ENCODE measurements at regions not wholly inside any gene's neighbourhood (a gene's known extent, or its start where the extent isn't known, plus 50 kb on each side); places are given as distances from the start of the nearest gene placed in this dataset.

- H2AFZ ChIP-seq (ENCODE audit: low read depth, low read length): no peak overlapping the region
- TF ChIP-seq CTCF (IDR thresholded peaks at IDR 0.05; ENCODE audit: borderline replicate concordance, extremely low read depth, low read length, poor library complexity, severe bottlenecking) (no peak), EZH2 (IDR thresholded peaks at IDR 0.05; ENCODE audit: borderline replicate concordance, low read depth, low read length, severe bottlenecking) (no peak)
Observed at GRCh38 chr6:78618970-78619369, 248.4 kb upstream of the IRAK1BP1 start.

GRCh38 chr6:78623554-78623953, 243.8 kb upstream of the IRAK1BP1 start:
- Histone ChIP-seq H3K9ac (ENCODE audit: low read depth, low read length) (no peak overlapping the region), H4K20me1 (ENCODE audit: insufficient read depth, low read length) (no peaks in the 10 kb centered on the region), H3K27ac (ENCODE audit: low read length) (no peak overlapping the region), H3K4me2 (ENCODE audit: insufficient read depth, low read length) (no peak overlapping the region), H3K36me3 (ENCODE audit: insufficient read depth, low read length) (no peaks in the 10 kb centered on the region), H3K4me1 (ENCODE audit: insufficient read depth, low read length) (no peaks in the 10 kb centered on the region), H2AFZ (ENCODE audit: low read depth, low read length) (no peak overlapping the region), H3K9me3 (ENCODE audit: insufficient read depth, low read length, severe bottlenecking) (no peaks in the 10 kb centered on the region), H3K4me3 (ENCODE audit: low read depth in 1 of 2, low read length in 2 of 2) (no peak overlapping the region), H3K79me2 (ENCODE audit: insufficient read depth, low read length) (no peaks in the 10 kb centered on the region), H3K27me3 (ENCODE audit: insufficient read depth, low read length, poor library complexity) (no peaks in the 10 kb centered on the region)
- TF ChIP-seq CTCF (IDR thresholded peaks at IDR 0.05; ENCODE audit: borderline replicate concordance, extremely low read depth, low read length, poor library complexity, severe bottlenecking) (no peak), EZH2 (IDR thresholded peaks at IDR 0.05; ENCODE audit: borderline replicate concordance, low read depth, low read length, severe bottlenecking) (no peak)
- DNase-seq (no peak), ATAC-seq (ENCODE audit: insufficient read depth, low read depth) (no peak)

More at GRCh38 chr6:78618970-78619369, 248.4 kb upstream of the IRAK1BP1 start:
- Histone ChIP-seq H4K20me1 (ENCODE audit: insufficient read depth, low read length) (no peaks in the 10 kb centered on the region), H3K4me1 (ENCODE audit: insufficient read depth, low read length) (no peaks in the 10 kb centered on the region), H3K36me3 (ENCODE audit: insufficient read depth, low read length) (no peaks in the 10 kb centered on the region), H3K9ac (ENCODE audit: low read depth, low read length) (no peak overlapping the region), H3K27me3 (ENCODE audit: insufficient read depth, low read length, poor library complexity) (no peaks in the 10 kb centered on the region), H3K9me3 (ENCODE audit: insufficient read depth, low read length, severe bottlenecking) (no peaks in the 10 kb centered on the region), H3K27ac (ENCODE audit: low read length) (no peak overlapping the region), H3K79me2 (ENCODE audit: insufficient read depth, low read length) (no peaks in the 10 kb centered on the region), H3K4me2 (ENCODE audit: insufficient read depth, low read length) (no peak overlapping the region), H3K4me3 (ENCODE audit: low read depth in 1 of 2, low read length in 2 of 2) (no peak overlapping the region)
- DNase-seq (no peak), ATAC-seq (ENCODE audit: insufficient read depth, low read depth) (no peak)

DNA sequence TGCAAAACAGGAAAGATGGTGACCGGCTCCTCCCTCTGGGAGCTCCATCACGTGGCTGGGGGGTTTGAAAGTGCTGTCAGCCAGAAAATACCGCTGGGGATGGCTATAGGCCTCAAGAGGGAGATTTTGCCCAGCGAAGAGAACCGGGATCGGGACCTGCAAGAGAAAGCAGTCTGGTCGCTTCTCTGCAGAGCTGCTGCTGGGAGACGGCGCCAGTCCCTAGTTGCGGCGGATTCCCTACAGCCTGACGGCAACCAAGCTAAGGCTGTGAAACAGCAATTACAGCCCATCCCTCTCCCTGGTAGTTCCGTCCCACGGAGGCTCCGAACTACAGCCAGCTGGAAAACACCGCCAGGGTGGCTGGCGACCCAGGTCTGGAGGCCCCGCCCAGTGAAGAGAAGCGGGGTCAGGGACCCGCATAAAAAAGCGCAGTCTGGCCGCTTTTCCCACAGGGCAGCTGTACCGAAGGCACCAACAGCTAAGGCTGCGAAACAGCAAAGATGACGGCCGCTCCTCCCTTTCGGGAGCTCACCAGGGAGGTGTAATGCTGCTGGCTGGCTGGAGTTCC, 238.1 kb upstream of the IRAK1BP1 start:
- Histone ChIP-seq H3K4me3 (ENCODE audit: low read depth in 1 of 2, low read length in 2 of 2) (no peak overlapping the region), H3K27me3 (ENCODE audit: insufficient read depth, low read length, poor library complexity) (no peaks in the 10 kb centered on the region), H3K9me3 (ENCODE audit: insufficient read depth, low read length, severe bottlenecking) (peaks cover 5% of the 10 kb centered on the region), H3K36me3 (ENCODE audit: insufficient read depth, low read length) (no peaks in the 10 kb centered on the region), H3K4me1 (ENCODE audit: insufficient read depth, low read length) (no peaks in the 10 kb centered on the region), H3K4me2 (ENCODE audit: insufficient read depth, low read length) (no peak overlapping the region), H2AFZ (ENCODE audit: low read depth, low read length) (no peak overlapping the region), H3K9ac (ENCODE audit: low read depth, low read length) (no peak overlapping the region), H3K27ac (ENCODE audit: low read length) (no peak overlapping the region), H4K20me1 (ENCODE audit: insufficient read depth, low read length) (no peaks in the 10 kb centered on the region), H3K79me2 (ENCODE audit: insufficient read depth, low read length) (no peaks in the 10 kb centered on the region)
- no peak for DNase-seq
- TF ChIP-seq CTCF (IDR thresholded peaks at IDR 0.05; ENCODE audit: borderline replicate concordance, extremely low read depth, low read length, poor library complexity, severe bottlenecking) (no peak), EZH2 (IDR thresholded peaks at IDR 0.05; ENCODE audit: borderline replicate concordance, low read depth, low read length, severe bottlenecking) (no peak)
- ATAC-seq (ENCODE audit: insufficient read depth, low read depth): no peak

Measured in DND-41 (cell line).